ENCODE measurements at regions not wholly inside any gene's neighbourhood (a gene's known extent, or its start where the extent isn't known, plus 50 kb on each side); places are given as distances from the start of the nearest gene placed in this dataset.

DNA sequence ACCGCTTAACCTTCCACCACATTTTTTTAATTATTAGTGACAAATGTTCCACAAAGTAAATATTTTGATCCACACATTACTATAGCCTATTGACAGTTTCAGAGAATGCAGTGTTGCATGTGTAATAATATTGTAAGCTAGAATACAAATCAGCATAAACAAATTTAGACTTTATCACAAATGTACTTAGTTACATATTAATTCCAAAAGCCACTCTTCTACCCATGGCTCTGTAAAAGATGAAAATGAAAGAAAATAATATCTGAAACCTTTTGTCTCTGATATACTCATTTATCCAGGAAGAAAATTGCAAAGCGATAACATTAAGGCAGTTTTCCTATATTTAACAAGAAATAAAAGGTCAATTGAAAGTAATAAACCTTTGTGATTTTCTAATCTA, 954.0 kb upstream of the MAN1A1 start:
- 82 to 92% methylated on average over 2 of the region's 2 CpGs for WGBS, 2 donors (ENCODE audit: low coverage in 1 of 2)
- no peak for ATAC-seq
- Histone ChIP-seq H3K9me3 (no peaks in the 10 kb centered on the region), H3K4me3 (no peak overlapping the region), H3K27ac (no peak overlapping the region), H3K27me3 (no peaks in the 10 kb centered on the region), H3K4me1 (no peaks in the 10 kb centered on the region), H3K36me3 (no peaks in the 10 kb centered on the region)
- no peak for TF ChIP-seq POLR2A (IDR thresholded peaks at IDR 0.05)
- TF ChIP-seq, protein P1, sequence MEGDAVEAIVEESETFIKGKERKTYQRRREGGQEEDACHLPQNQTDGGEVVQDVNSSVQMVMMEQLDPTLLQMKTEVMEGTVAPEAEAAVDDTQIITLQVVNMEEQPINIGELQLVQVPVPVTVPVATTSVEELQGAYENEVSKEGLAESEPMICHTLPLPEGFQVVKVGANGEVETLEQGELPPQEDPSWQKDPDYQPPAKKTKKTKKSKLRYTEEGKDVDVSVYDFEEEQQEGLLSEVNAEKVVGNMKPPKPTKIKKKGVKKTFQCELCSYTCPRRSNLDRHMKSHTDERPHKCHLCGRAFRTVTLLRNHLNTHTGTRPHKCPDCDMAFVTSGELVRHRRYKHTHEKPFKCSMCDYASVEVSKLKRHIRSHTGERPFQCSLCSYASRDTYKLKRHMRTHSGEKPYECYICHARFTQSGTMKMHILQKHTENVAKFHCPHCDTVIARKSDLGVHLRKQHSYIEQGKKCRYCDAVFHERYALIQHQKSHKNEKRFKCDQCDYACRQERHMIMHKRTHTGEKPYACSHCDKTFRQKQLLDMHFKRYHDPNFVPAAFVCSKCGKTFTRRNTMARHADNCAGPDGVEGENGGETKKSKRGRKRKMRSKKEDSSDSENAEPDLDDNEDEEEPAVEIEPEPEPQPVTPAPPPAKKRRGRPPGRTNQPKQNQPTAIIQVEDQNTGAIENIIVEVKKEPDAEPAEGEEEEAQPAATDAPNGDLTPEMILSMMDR (IDR thresholded peaks at IDR 0.05): no peak
- TF ChIP-seq EP300 (IDR thresholded peaks at IDR 0.05): no peak
- no peak for TF ChIP-seq POLR2AphosphoS5 (IDR thresholded peaks at IDR 0.05)

DNA sequence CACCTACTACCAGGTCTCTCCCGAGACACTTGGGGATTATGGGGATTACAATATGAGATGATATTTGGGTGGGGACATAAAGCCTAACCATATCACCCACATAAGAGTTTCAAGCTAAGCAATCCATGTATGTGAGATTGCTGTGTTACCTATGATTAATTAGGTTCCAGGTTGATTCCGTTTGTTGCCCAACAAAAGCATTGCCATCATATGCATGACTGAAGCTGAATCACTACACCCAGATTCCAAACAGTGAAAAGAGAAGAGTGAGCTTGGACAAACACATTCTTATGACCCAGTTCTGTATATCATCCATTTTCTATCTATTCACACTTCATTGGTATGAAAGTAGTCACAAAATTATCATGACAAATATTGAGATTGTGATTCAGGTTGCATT, 952.5 kb upstream of the MAN1A1 start:
- no peak for ATAC-seq
- H3K9me3 ChIP-seq: no peaks in the 10 kb centered on the region
- WGBS, 2 donors (ENCODE audit: low coverage in 1 of 2): 91 to 93% methylated on average over 2 of the region's 2 CpGs
- H3K36me3 ChIP-seq: no peaks in the 10 kb centered on the region
- no peaks in the 10 kb centered on the region for H3K4me1 ChIP-seq
- H3K27ac ChIP-seq: no peak overlapping the region
- no peak overlapping the region for H3K4me3 ChIP-seq
- TF ChIP-seq EP300 (IDR thresholded peaks at IDR 0.05) (no peak), POLR2AphosphoS5 (IDR thresholded peaks at IDR 0.05) (no peak), POLR2A (IDR thresholded peaks at IDR 0.05) (no peak)
- TF ChIP-seq, protein P1 (IDR thresholded peaks at IDR 0.05): no peak
- H3K27me3 ChIP-seq: no peaks in the 10 kb centered on the region

GRCh38 chr6:120290964-120291363, 941.4 kb upstream of the MAN1A1 start:
- TF ChIP-seq EP300 (IDR thresholded peaks at IDR 0.05) (no peak), POLR2A (IDR thresholded peaks at IDR 0.05) (no peak), POLR2AphosphoS5 (IDR thresholded peaks at IDR 0.05) (no peak)
- TF ChIP-seq, protein P1 (IDR thresholded peaks at IDR 0.05): no peak
- no peaks in the 10 kb centered on the region for H3K36me3 ChIP-seq
- no peak overlapping the region for H3K4me3 ChIP-seq
- peaks cover 0 to 4% (median 0%) of the 10 kb centered on the region in 3 donors for H3K9me3 ChIP-seq
- ATAC-seq: no peak
- no peak overlapping the region for H3K27ac ChIP-seq
- 33 to 56% methylated on average over 1 of the region's 1 CpG for WGBS, 2 donors (ENCODE audit: low coverage in 1 of 2)
- no peaks in the 10 kb centered on the region for H3K27me3 ChIP-seq
- H3K4me1 ChIP-seq: no peaks in the 10 kb centered on the region

DNA sequence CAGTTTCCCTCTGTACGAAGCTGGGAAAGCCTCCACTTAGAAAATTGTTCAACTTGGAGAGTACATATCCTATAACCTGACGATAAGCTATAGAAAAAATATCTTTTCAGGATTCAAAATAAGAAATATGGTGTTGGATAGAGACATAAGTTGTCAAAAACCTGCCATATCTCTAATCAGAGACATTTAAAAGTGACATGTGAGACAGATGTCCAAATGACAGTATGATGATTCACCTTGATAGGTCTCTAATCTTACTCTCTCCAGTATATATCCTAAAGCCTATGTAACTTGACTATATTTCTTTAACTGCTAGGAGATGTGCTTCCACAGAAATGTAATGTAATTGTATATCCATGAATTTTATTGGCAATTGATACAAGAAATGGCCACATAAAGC, 932.4 kb upstream of the MAN1A1 start:
- no peak for ATAC-seq
- 77 to 100% methylated on average over 1 to 2 of the region's 2 CpGs for WGBS, 2 donors (ENCODE audit: low coverage in 1 of 2)
- Histone ChIP-seq H3K4me3 (no peak overlapping the region), H3K36me3 (no peaks in the 10 kb centered on the region), H3K4me1 (no peaks in the 10 kb centered on the region), H3K9me3 (no peaks in the 10 kb centered on the region), H3K27ac (no peak overlapping the region), H3K27me3 (no peaks in the 10 kb centered on the region)
- TF ChIP-seq POLR2A (IDR thresholded peaks at IDR 0.05) (no peak), EP300 (IDR thresholded peaks at IDR 0.05) (no peak), POLR2AphosphoS5 (IDR thresholded peaks at IDR 0.05) (no peak)
- TF ChIP-seq, protein P1 (IDR thresholded peaks at IDR 0.05): no peak

DNA sequence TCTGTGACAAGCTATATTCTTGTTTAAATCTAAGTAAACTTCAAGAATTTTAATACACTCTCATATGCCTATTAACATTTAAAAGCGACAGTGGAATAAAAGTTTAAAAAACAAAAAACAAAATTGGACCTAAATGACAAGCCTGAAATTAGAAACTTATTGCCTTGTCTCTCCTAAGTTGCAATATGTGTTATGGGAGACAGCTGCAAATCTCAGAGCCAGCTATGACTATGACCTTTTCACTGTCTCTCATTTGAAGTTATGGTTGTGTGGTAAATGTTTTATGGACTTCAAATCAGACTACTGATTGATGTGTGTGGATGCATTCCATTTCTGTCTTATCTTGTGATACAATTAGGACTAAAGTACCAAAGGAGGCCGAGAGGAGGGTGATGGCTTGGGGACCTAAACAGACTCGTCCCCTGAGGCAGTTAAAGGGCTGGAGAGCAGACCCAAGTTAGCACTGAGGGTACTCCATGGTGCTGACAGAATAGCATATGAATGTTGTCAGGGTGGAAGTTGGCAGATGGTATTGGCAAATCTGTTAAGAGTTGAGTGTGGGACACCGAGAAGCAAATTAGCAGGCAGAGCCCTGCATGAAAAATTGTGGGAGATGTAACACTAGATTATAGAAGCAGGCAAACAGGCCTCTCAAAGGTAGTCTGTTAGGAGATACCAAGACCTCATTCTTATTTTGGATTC, 930.1 kb upstream of the MAN1A1 start:
- Histone ChIP-seq H3K27me3 (no peaks in the 10 kb centered on the region), H3K36me3 (no peaks in the 10 kb centered on the region), H3K4me1 (no peaks in the 10 kb centered on the region), H3K9me3 (no peaks in the 10 kb centered on the region), H3K4me3 (no peak overlapping the region), H3K27ac (no peak overlapping the region)
- WGBS, 2 donors (ENCODE audit: low coverage in 1 of 2): 51 to 59% methylated on average over 4 of the region's 4 CpGs
- no peak for ATAC-seq
- no peak for TF ChIP-seq EP300 (IDR thresholded peaks at IDR 0.05)
- TF ChIP-seq POLR2A (IDR thresholded peaks at IDR 0.05): no peak
- TF ChIP-seq, protein P1 (IDR thresholded peaks at IDR 0.05): no peak
- TF ChIP-seq POLR2AphosphoS5 (IDR thresholded peaks at IDR 0.05): no peak

Data from gastroesophageal sphincter (tissue), 4 donors.